ENCODE measurements at regions not wholly inside any gene's neighbourhood (a gene's known extent, or its start where the extent isn't known, plus 50 kb on each side); places are given as distances from the start of the nearest gene placed in this dataset.

- H3K4me1 Mint-ChIP-seq: no peaks in the 10 kb centered on the region
- H3K4me3 Mint-ChIP-seq: no peak overlapping the region
- H3K36me3 Mint-ChIP-seq: no peaks in the 10 kb centered on the region
- TF ChIP-seq CTCF (IDR thresholded peaks at IDR 0.05; ENCODE audit: unreplicated experiment): no peak
- no peaks in the 10 kb centered on the region for H3K27me3 Mint-ChIP-seq (ENCODE audit: low read depth)
- H3K27ac Mint-ChIP-seq: no peak overlapping the region
- DNase-seq (ENCODE audit: low spot score in 2 of 2, unreplicated experiment in 2 of 2): no peak
- H3K9me3 Mint-ChIP-seq: peaks cover 6% of the 10 kb centered on the region
Measured at GRCh38 chr16:7051591-7052349, 280.9 kb upstream of the RBFOX1 start.

GRCh38 chr16:7044331-7044730, 288.3 kb upstream of the RBFOX1 start:
- H3K36me3 Mint-ChIP-seq: no peaks in the 10 kb centered on the region
- DNase-seq (ENCODE audit: low spot score in 2 of 2, unreplicated experiment in 2 of 2): no peak
- peaks cover 7% of the 10 kb centered on the region for H3K9me3 Mint-ChIP-seq
- TF ChIP-seq CTCF (IDR thresholded peaks at IDR 0.05; ENCODE audit: unreplicated experiment): no peak
- no peak overlapping the region for H3K27ac Mint-ChIP-seq
- H3K4me3 Mint-ChIP-seq: no peak overlapping the region
- no peaks in the 10 kb centered on the region for H3K27me3 Mint-ChIP-seq (ENCODE audit: low read depth)
- peaks cover 7% of the 10 kb centered on the region for H3K4me1 Mint-ChIP-seq

DNA sequence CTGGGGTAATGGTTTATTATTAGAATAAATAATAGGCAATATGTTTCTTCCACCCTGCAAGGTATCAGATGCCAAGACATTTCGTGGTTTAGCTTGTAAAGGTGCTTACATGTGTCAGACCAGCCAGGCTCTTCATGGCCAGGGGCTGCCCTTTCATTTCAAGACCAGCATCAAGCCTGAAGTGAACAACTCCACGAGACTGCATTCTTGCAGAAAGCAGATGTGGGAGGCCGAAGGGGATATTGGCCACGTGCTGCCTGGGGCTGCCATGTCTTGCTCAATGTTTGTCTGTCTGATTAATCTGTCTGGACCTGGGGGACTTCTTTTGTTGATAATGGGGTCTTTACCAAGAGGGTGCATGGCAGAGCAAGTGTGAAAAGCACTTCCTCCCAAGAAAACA, 294.2 kb upstream of the RBFOX1 start:
- no peak overlapping the region for H3K27ac Mint-ChIP-seq
- no peaks in the 10 kb centered on the region for H3K9me3 Mint-ChIP-seq
- H3K4me3 Mint-ChIP-seq: no peak overlapping the region
- no peaks in the 10 kb centered on the region for H3K36me3 Mint-ChIP-seq
- no peak for DNase-seq (ENCODE audit: low spot score in 2 of 2, unreplicated experiment in 2 of 2)
- TF ChIP-seq CTCF (IDR thresholded peaks at IDR 0.05; ENCODE audit: unreplicated experiment): no peak
- H3K27me3 Mint-ChIP-seq (ENCODE audit: low read depth): no peaks in the 10 kb centered on the region
- H3K4me1 Mint-ChIP-seq: peaks cover 7% of the 10 kb centered on the region

- no peaks in the 10 kb centered on the region for H3K36me3 Mint-ChIP-seq
- H3K4me3 Mint-ChIP-seq: no peak overlapping the region
- H3K9me3 Mint-ChIP-seq: no peaks in the 10 kb centered on the region
- peaks cover 7% of the 10 kb centered on the region for H3K4me1 Mint-ChIP-seq
- H3K27ac Mint-ChIP-seq: no peak overlapping the region
- no peaks in the 10 kb centered on the region for H3K27me3 Mint-ChIP-seq (ENCODE audit: low read depth)
- DNase-seq (ENCODE audit: low spot score in 2 of 2, unreplicated experiment in 2 of 2): no peak
- TF ChIP-seq CTCF (IDR thresholded peaks at IDR 0.05; ENCODE audit: unreplicated experiment): no peak
Measured at GRCh38 chr16:7037495-7037894, 295.1 kb upstream of the RBFOX1 start.

- no peaks in the 10 kb centered on the region for H3K36me3 Mint-ChIP-seq
- no peaks in the 10 kb centered on the region for H3K27me3 Mint-ChIP-seq (ENCODE audit: low read depth)
- peaks cover 21% of the 10 kb centered on the region for H3K4me1 Mint-ChIP-seq
- no peak overlapping the region for H3K27ac Mint-ChIP-seq
- peaks cover 4% of the 10 kb centered on the region for H3K9me3 Mint-ChIP-seq
- H3K4me3 Mint-ChIP-seq: no peak overlapping the region
- no peak for DNase-seq (ENCODE audit: low spot score in 2 of 2, unreplicated experiment in 2 of 2)
- no peak for TF ChIP-seq CTCF (IDR thresholded peaks at IDR 0.05; ENCODE audit: unreplicated experiment)
Measured at GRCh38 chr16:7031031-7031430, 301.6 kb upstream of the RBFOX1 start.
